Duodenal mucosa (tissue), 2 donors: ENCODE measurements at regions not wholly inside any gene's neighbourhood (a gene's known extent, or its start where the extent isn't known, plus 50 kb on each side); places are given as distances from the start of the nearest gene placed in this dataset.
"Not testable (repeated sequence)": the region's sequence is repeated elsewhere in the genome, so short reads cannot be mapped to it uniquely, and the experiment has no call there.

ENCODE experiments used
- H3K27ac ChIP-seq: one replicate; pipeline ENCODE4 v1.7.0; 2013; ENCODE audit warnings: low read depth, low read length
- H3K27me3 ChIP-seq, 2 donors: one replicate each; pipeline ENCODE4 v1.7.0; 2013; ENCODE audit warnings: low read length in 2 of 2, control low read depth in 1 of 2; ENCODE audit not compliant: insufficient read depth in 2 of 2, control insufficient read depth in 1 of 2
- H3K36me3 ChIP-seq, 2 donors: one replicate each; pipeline ENCODE4 v1.7.0; 2013; ENCODE audit warnings: low read length in 2 of 2, control low read depth in 1 of 2; ENCODE audit not compliant: insufficient read depth in 2 of 2, control insufficient read depth in 1 of 2
- H3K4me1 ChIP-seq, 2 donors: one replicate each; pipeline ENCODE4 v1.7.0; 2013; ENCODE audit warnings: low read length in 2 of 2, control low read depth in 1 of 2; ENCODE audit not compliant: insufficient read depth in 2 of 2, control insufficient read depth in 1 of 2
- H3K4me3 ChIP-seq, 2 donors: one replicate each; pipeline ENCODE4 v1.7.0; 2013; ENCODE audit warnings: low read length in 2 of 2, low read depth in 1 of 2
- H3K9ac ChIP-seq, 2 donors: one replicate each; pipeline ENCODE4 v1.7.0; 2013; ENCODE audit warnings: low read length in 2 of 2, low read depth in 1 of 2
- H3K9me3 ChIP-seq, 2 donors: one replicate each; pipeline ENCODE4 v1.7.0; 2013; ENCODE audit warnings: low read length in 2 of 2, control low read depth in 1 of 2; ENCODE audit not compliant: control insufficient read depth in 1 of 2

DNA sequence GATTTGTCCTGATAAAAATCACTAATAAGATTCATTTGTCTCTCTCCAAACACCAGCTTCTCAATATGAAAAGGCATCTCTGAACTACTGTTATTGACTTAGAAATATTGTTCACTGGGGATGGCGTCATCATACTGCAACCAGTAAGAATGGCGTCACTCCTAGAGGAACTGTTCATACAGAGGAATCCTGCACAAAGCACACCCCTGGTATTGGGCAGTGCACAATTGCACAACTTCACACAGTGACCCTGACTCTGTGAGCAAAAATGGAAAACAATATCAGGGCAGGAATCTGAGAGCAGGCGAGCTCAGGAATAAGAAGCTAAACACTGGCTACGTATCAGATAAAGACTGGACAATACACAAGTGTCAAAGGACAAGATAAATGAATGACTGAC lies 66.7 kb upstream of the PNPLA4 start:
- Histone ChIP-seq H3K36me3 (no peaks in the 10 kb centered on the region), H3K27me3 (no peaks in the 10 kb centered on the region), H3K4me1 (no peaks in the 10 kb centered on the region), H3K9me3 (no peaks in the 10 kb centered on the region), H3K4me3 (no peak overlapping the region), H3K27ac (no peak overlapping the region), H3K9ac (no peak overlapping the region)

DNA sequence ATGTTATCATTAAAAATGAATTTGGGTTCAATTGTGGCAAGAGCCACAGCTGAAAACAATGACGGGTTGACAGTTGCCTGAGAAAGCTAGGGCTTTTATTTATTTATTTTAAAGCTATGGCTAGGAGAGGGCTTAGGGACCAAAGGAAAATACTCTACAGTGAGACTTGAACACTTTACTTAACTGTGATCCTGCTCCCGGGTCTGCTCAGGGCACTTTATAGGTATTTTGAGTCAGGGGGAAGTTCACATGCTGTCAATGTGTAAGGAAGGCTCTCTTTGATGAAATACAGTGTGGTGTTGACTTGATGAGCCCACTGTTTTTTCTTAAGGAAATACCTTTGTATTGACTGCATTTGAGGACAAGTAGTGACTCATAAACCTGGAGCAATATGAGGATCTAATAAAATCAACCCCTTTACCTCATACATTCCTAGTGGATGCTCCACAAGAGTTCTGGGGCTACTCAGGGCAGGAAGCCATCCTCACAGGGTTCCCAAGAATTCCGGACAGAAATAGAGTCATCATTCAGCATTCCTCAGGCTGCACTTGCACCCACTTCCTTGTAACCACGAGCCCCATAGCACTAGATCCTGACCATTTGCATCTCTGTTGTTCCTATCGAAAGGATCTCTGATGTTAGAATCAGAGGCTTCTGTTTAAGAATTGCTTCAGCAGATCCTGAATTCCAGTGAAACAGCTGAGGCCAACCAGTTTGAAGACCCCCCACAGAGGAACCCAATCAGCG lies 61.0 kb upstream of the PNPLA4 start:
- not testable (repeated sequence) for H3K4me3 ChIP-seq, H3K9ac ChIP-seq, H3K27me3 ChIP-seq, H3K36me3 ChIP-seq, H3K4me1 ChIP-seq, H3K27ac ChIP-seq, H3K9me3 ChIP-seq

DNA sequence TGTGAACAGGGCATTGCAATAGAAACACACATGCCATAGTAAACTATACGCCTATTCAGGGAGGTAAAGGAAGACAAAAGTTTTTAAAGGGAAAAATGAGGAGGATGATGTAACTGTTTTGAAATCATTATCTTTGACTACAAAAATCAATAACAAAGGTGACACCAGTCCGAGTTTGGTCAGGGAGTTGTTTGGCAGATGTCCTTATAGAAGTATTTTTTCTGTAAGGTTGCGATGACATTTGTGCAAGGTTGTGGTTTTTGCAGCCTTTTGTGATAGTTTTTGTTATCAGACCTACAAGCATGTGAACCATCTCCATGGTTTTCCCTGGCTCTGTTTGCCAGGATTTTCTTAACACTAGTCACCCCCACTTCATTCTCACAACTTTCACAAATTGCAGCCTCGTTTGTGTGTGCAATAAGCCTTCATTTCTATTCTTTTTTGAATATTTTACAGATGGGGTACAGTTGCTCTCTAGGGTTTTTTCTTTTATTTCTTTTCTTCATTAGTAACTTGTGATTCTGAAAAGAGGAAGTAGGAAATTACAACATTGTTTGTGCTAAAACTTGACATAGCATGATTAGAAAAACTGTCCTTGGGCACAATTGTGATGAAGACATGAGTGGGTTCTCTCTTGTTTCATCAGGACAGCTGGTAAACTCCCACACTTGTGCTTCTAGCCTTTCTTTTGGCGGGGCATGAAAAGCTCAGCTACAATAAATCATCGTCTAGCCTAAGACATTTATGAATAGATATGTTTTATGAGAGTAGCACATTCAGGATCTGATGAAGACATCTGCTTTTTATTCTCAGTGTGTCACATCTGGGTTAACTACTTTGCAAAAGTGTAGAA lies 60.2 kb upstream of the PNPLA4 start:
- H3K4me1 ChIP-seq, result no peaks in the 10 kb centered on the region
- H3K9me3 ChIP-seq, result no peaks in the 10 kb centered on the region
- H3K4me3 ChIP-seq, result no peak overlapping the region
- H3K27me3 ChIP-seq, result no peaks in the 10 kb centered on the region
- no peak overlapping the region for H3K9ac ChIP-seq
- no peak overlapping the region for H3K27ac ChIP-seq
- H3K36me3 ChIP-seq, result no peaks in the 10 kb centered on the region

DNA sequence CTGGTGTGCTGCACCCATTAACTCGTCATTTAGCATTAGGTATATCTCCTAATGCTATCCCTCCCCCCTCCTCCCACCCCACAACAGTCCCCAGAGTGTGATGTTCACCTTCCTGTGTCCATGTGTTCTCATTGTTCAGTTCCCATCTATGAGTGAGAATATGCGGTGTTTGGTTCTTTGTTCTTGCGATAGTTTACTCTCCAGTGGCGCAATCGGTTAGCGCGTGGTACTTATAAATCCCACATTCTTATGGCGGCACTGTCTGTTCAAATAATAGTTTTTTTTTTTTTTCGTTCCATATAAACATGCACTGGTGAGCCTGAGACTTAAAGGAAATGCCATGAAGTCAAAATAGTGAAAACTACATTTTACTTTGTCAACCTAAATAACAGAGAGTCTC lies 59.5 kb upstream of the PNPLA4 start:
- not testable (repeated sequence) for H3K4me1 ChIP-seq, H3K9me3 ChIP-seq, H3K27me3 ChIP-seq, H3K9ac ChIP-seq, H3K27ac ChIP-seq, H3K36me3 ChIP-seq, H3K4me3 ChIP-seq

DNA sequence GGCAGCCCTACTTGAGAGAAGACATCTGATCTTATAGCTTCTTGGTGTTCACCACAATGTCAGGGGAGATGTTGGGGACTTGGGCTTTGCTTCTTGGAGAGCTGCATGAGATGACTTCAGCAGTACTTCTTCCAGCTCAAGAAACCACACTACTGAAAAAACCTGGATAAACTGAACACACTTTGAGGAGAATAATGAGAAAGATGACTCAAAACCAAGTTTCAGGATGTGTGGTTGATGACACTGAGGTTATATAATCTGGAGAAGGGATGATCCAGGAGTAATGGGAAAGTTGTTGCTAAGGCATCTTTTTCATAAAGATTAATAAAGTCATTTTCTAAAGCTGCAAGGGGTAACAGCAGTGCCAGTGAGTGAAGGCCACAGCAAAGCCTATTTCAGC lies 58.4 kb upstream of the PNPLA4 start:
- H3K27ac ChIP-seq, result no peak overlapping the region
- no peak overlapping the region for H3K9ac ChIP-seq
- no peaks in the 10 kb centered on the region for H3K36me3 ChIP-seq
- no peak overlapping the region for H3K4me3 ChIP-seq
- no peaks in the 10 kb centered on the region for H3K4me1 ChIP-seq
- no peaks in the 10 kb centered on the region for H3K27me3 ChIP-seq
- H3K9me3 ChIP-seq, result no peaks in the 10 kb centered on the region

DNA sequence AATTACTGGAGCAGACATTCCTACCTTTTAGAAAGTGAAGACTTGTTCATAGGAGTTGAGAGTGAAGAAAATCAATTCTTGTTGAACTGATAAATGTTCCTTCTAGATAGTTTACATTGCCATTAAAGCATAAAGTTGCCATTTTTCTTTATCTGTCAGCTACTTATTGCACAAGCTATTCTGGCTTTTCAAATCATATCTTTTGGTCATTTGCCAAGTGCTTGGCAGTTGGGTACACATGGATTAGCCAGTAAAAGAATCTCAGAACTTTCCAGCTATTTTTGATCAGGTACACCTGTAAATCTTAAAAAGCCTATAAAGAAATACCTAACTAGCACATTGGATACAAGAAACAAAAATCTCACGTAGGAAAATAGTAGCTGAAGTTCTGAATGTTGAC lies 56.4 kb upstream of the PNPLA4 start:
- Histone ChIP-seq H3K27me3 (no peaks in the 10 kb centered on the region), H3K4me3 (no peak overlapping the region)

More for the DNA sequence above, 56.4 kb upstream of the PNPLA4 start:
- H3K36me3 ChIP-seq, result no peaks in the 10 kb centered on the region
- H3K27ac ChIP-seq, result no peak overlapping the region
- no peak overlapping the region for H3K9ac ChIP-seq
- H3K9me3 ChIP-seq, result no peaks in the 10 kb centered on the region
- H3K4me1 ChIP-seq, result no peaks in the 10 kb centered on the region
